Fibroblast of villous mesenchyme (primary cell): ENCODE measurements at regions not wholly inside any gene's neighbourhood (a gene's known extent, or its start where the extent isn't known, plus 50 kb on each side); places are given as distances from the start of the nearest gene placed in this dataset.

ENCODE experiments used
- DNase-seq: peaks from one replicate; pipeline ENCODE4 v3.0.0-alpha.2; 2010; ENCODE audit warnings: low read depth
- H3K4me3 ChIP-seq: 2 replicates; pipeline ENCODE4 v1.5.1; 2011; ENCODE audit warnings: low read depth, mild to moderate bottlenecking, low read length
- CTCF ChIP-seq: IDR thresholded peaks from 2 replicates; pipeline ENCODE4 v1.5.1; 2012; ENCODE audit warnings: low read depth, mild to moderate bottlenecking, low read length; ENCODE audit not compliant: insufficient read depth

GRCh38 chr5:136734628-136735027 is 369.3 kb upstream of the TRPC7 start:
- no peak overlapping the region for H3K4me3 ChIP-seq
- TF ChIP-seq CTCF = no peak
- no peak for DNase-seq

- DNase-seq = no peak
- TF ChIP-seq CTCF = no peak
- H3K4me3 ChIP-seq = no peak overlapping the region
Observed at GRCh38 chr5:136732751-136733150, 367.4 kb upstream of the TRPC7 start.

- no peak overlapping the region for H3K4me3 ChIP-seq
- TF ChIP-seq CTCF = no peak
- peak; percentile 18 for DNase-seq
Observed at GRCh38 chr5:136731241-136731900, 366.0 kb upstream of the TRPC7 start.

- TF ChIP-seq CTCF = no peak
- no peak overlapping the region for H3K4me3 ChIP-seq
- DNase-seq = no peak
Observed at GRCh38 chr5:136730426-136730825, 365.1 kb upstream of the TRPC7 start.

- TF ChIP-seq CTCF = no peak
- peak; percentile 96 for DNase-seq
- H3K4me3 ChIP-seq = no peak overlapping the region
Observed at GRCh38 chr5:136729901-136730355, 364.6 kb upstream of the TRPC7 start.

GRCh38 chr5:136726506-136726905 is 361.2 kb upstream of the TRPC7 start:
- no peak for DNase-seq
- no peak overlapping the region for H3K4me3 ChIP-seq
- no peak for TF ChIP-seq CTCF

- TF ChIP-seq CTCF = no peak
- DNase-seq = no peak
- no peak overlapping the region for H3K4me3 ChIP-seq
Observed at GRCh38 chr5:136724161-136724560, 358.8 kb upstream of the TRPC7 start.
